GM12878 (cell line): ENCODE measurements at regions not wholly inside any gene's neighbourhood (a gene's known extent, or its start where the extent isn't known, plus 50 kb on each side); places are given as distances from the start of the nearest gene placed in this dataset.

Experiments used
- ATAC-seq: fragments of 200-7000 bp; cut with Tn5 transposase; 3 replicates; pipeline ENCODE4 v1.9.1; 2020; ENCODE audit warnings: mild to moderate bottlenecking, moderate library complexity
- BruUV-seq: library from RNA; stranded (reverse); fragments of 400-500 nt; replicated peaks from 2 replicates; lab custom pipeline; 2021; lab: Mats Ljungman, UMichigan
- CTCF ChIA-PET: fragments of 300-600 bp; sonication (Branson Sonifier 250); formaldehyde crosslinking; extraction: SDS; loops from one replicate; lab custom pipeline; 2021; ENCODE audit warnings: inconsistent platforms; lab: Yijun Ruan, JAX
- POLR2A ChIA-PET: fragments of 350-600 bp; formaldehyde crosslinking; extraction: SDS; loops from one replicate; lab custom pipeline; 2021; ENCODE audit warnings: inconsistent platforms; lab: Charles Lee
- RAD21 ChIA-PET: fragments of 300-600 bp; sonication (Branson Sonifier 250); formaldehyde crosslinking; loops from one replicate; lab custom pipeline; 2023; ENCODE audit warnings: antibody characterized with exemption; ENCODE audit not compliant: unreplicated experiment; lab: Charles Lee
- SMC1A ChIA-PET: fragments of 300-600 bp; sonication (Branson Sonifier 250); formaldehyde crosslinking; loops from one replicate; lab custom pipeline; 2023; ENCODE audit not compliant: unreplicated experiment, uncharacterized antibody; lab: Charles Lee
- DNase-seq: peaks from one replicate; pipeline ENCODE4 v3.0.0-alpha.2; 2011; ENCODE audit warnings: low read depth, low spot score
- FAIRE-seq: peaks from 3 replicates; lab custom pipeline; 2011; peaks lifted over from hg19 to GRCh38; lab: Jason Lieb, UNC
- H2AFZ ChIP-seq: 2 replicates; pipeline ENCODE4 v1.6.0; 2011; ENCODE audit warnings: low read depth, low read length, control low read depth; ENCODE audit not compliant: control insufficient read depth
- H3K27ac ChIP-seq: 2 replicates; pipeline ENCODE4 v1.5.1; 2011; ENCODE audit warnings: control low read depth; ENCODE audit not compliant: control insufficient read depth, insufficient read depth
- H3K27me3 ChIP-seq, 2 experiments: replicated peaks in 1 of 2; 2 replicates each; pipeline versions ENCODE4 v1.6.0 to v1.6.1; 2011; ENCODE audit warnings: low read length in 1 of 2; ENCODE audit not compliant: control insufficient read depth in 2 of 2, insufficient read depth in 2 of 2
- H3K36me3 ChIP-seq, 2 experiments: 2 replicates each; pipeline ENCODE4 v1.5.1; 2011; ENCODE audit warnings: low read length in 1 of 2; ENCODE audit not compliant: control insufficient read depth in 2 of 2, insufficient read depth in 2 of 2
- H3K4me1 ChIP-seq: 2 replicates; pipeline ENCODE4 v1.6.1; 2011; ENCODE audit warnings: mild to moderate bottlenecking, low read length, moderate library complexity, mixed read lengths; ENCODE audit not compliant: control insufficient read depth, insufficient read depth
- H3K4me2 ChIP-seq: 2 replicates; pipeline ENCODE4 v1.6.0; 2011; ENCODE audit warnings: control low read depth; ENCODE audit not compliant: control insufficient read depth, insufficient read depth
- H3K4me3 ChIP-seq: fragments of 200-600 bp; sonication (generic); 2 replicates; pipeline ENCODE4 v1.5.1; 2016
- H3K79me2 ChIP-seq: 2 replicates; pipeline ENCODE4 v1.6.0; 2011; ENCODE audit warnings: low read length; ENCODE audit not compliant: control insufficient read depth, insufficient read depth
- H3K9ac ChIP-seq: 2 replicates; pipeline ENCODE4 v1.8.0; 2011; ENCODE audit warnings: low read length, control low read depth, mixed read lengths; ENCODE audit not compliant: control insufficient read depth, insufficient read depth
- H3K9me3 ChIP-seq: replicated peaks from 3 replicates; pipeline ENCODE4 v1.5.1; 2011; ENCODE audit warnings: mild to moderate bottlenecking, low read length; ENCODE audit not compliant: control insufficient read depth, insufficient read depth
- H4K20me1 ChIP-seq: 2 replicates; pipeline ENCODE4 v1.6.0; 2011; ENCODE audit not compliant: control insufficient read depth, insufficient read depth
- FOXK2 ChIP-seq: fragments of 450-650 bp; IDR thresholded peaks from 2 replicates; pipeline ENCODE4 v1.6.1; 2017; ENCODE audit warnings: mild to moderate bottlenecking, moderate library complexity
- NFIC ChIP-seq: IDR thresholded peaks from 2 replicates; pipeline ENCODE4 v1.6.1; 2012; ENCODE audit warnings: low read depth, mild to moderate bottlenecking, inconsistent platforms, low read length, moderate library complexity
- SMAD1 ChIP-seq: fragments of 450-650 bp; IDR thresholded peaks from 2 replicates; pipeline ENCODE4 v1.6.1; 2018; ENCODE audit warnings: mild to moderate bottlenecking, low read depth; ENCODE audit not compliant: partially characterized antibody
- SMARCA5 ChIP-seq: fragments of 450-650 bp; IDR thresholded peaks from 2 replicates; pipeline ENCODE4 v1.6.1; 2017; ENCODE audit warnings: mild to moderate bottlenecking
- SRF ChIP-seq, 2 experiments: IDR thresholded peaks; 2 replicates each; pipeline ENCODE4 v1.6.1; 2011; ENCODE audit warnings: low read depth in 2 of 2, low read length in 2 of 2, mild to moderate bottlenecking in 1 of 2, moderate library complexity in 1 of 2
- TBL1XR1 ChIP-seq: IDR thresholded peaks from 2 replicates; pipeline ENCODE4 v1.6.1; 2012; ENCODE audit warnings: low read depth, low read length, improper control_type of control experiment
- ZNF217 ChIP-seq: fragments of 450-650 bp; IDR thresholded peaks from 2 replicates; pipeline ENCODE4 v1.6.1; 2017; ENCODE audit warnings: antibody characterized with exemption, mild to moderate bottlenecking
- WGBS: methylation state at CpG from one replicate; pipeline ENCODE4 v1.1.6; 2016; ENCODE audit warnings: low lambda C conversion rate; ENCODE audit not compliant: insufficient replicate concordance, insufficient coverage; ENCODE audit errors: missing lambda C conversion rate; 5-methylcytosine and 5-hydroxymethylcytosine counted together
- in situ Hi-C: fragments of 300-500 bp; cut with MboI; formaldehyde crosslinking; loops from 9 replicates; pipeline ENCODE4 v1.14.3; 2018; ENCODE audit warnings: mixed read lengths
- intact Hi-C: fragments of 100-400 bp; cut with micrococcal nuclease; formaldehyde crosslinking; loops from one replicate; pipeline ENCODE4 v1.14.2; 2022; ENCODE audit not compliant: unreplicated experiment
- TF ChIP-seq, protein P1 (sequence below): IDR thresholded peaks from 2 replicates; pipeline ENCODE4 v1.6.1; 2011; ENCODE audit warnings: low read depth, low read length, improper control_type of control experiment, borderline replicate concordance

DNA sequence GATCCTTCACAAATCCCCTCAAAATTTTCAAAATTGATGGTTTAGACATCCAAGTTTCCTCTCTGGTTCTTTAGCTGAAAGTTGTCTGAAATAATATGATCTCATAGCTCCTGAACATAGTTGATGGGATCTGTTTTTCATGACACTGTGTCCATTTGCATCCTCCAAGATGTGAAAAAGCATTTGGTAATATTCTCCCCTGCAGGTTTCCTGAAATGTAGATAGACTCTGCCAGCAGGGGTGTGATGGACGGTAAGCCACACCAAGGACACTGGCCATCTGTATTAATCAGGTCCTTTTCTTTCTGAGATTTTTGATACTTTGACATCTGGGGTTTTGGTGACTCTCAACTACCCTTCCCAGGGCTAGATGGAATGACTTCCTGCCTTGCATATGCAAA is 79.6 kb upstream of the GRB10 start (continued):
- TF ChIP-seq, protein P1, sequence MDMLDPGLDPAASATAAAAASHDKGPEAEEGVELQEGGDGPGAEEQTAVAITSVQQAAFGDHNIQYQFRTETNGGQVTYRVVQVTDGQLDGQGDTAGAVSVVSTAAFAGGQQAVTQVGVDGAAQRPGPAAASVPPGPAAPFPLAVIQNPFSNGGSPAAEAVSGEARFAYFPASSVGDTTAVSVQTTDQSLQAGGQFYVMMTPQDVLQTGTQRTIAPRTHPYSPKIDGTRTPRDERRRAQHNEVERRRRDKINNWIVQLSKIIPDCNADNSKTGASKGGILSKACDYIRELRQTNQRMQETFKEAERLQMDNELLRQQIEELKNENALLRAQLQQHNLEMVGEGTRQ: no peak
- no peak for TF ChIP-seq FOXK2

DNA sequence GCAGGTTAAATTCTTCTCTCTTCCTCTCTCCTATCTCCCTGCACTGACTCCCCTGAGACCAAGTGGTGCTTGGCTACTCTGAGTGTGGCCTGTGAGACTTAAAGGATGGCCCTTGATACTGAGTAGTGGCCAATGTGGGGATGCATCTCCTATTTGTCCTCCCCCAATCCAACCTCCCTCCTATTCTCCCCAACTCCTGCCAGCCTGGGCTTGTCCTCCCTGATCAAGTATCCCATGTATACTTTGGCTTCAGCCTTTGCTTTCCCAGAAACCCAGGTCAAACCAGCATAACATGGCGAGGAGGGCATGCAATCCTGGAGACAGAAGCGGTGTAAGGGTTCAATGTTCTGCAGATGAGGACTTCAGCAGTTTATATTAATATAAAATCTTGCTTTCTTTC is 77.9 kb upstream of the GRB10 start:
- H2AFZ ChIP-seq: no peak overlapping the region
- ChIA-PET CTCF (no interaction called here), POLR2A (no interaction called here), RAD21 (no interaction called here), SMC1A (interaction anchor here (0.8 kb wide), 1 partner anchor 245 kb away, joined by 3 read pairs; no protein-coding TSS in a partner anchor)
- in situ Hi-C loops (no loop called here), intact Hi-C loops (no loop called here)
- no peak overlapping the region for H3K4me2 ChIP-seq
- TF ChIP-seq ZNF217 (no peak), NFIC (no peak), TBL1XR1 (no peak), SMAD1 (no peak)
- no peak for ATAC-seq
- H3K36me3 ChIP-seq: no peaks in the 10 kb centered on the region
- H3K27me3 ChIP-seq: peaks cover 0 to 2% of the 10 kb centered on the region in 2 experiments; a peak in 1 of 4 replicates
- no peak for FAIRE-seq
- no peaks in the 10 kb centered on the region for H3K4me1 ChIP-seq
- no TSS peak for BruUV-seq
- WGBS: 2% methylated on average over 2 of the region's 2 CpGs
- no peaks in the 10 kb centered on the region for H3K9me3 ChIP-seq
- no peak for DNase-seq
- H3K4me3 ChIP-seq: no peak overlapping the region
- H4K20me1 ChIP-seq: no peaks in the 10 kb centered on the region
- no peak overlapping the region for H3K27ac ChIP-seq
- H3K79me2 ChIP-seq: no peaks in the 10 kb centered on the region
- no peak overlapping the region for H3K9ac ChIP-seq

DNA sequence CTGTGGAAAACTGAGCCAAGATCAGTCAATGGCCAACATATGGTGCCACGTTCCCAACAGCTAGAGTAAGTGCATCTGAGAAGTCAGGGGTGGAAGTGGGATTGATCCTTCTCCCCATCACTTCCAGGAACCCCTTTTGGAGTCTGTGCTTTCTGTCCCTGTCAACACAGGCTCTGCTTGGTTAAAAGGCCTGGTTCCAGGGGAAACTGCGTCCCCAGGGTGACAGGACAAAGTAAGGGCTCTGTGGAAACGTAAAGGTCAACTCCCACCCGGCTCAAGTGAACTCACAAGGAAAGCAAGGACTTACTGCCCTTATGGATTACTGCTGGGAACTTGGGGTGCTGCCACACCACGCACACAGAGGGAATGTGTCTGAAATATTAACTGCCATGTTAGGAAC is 77.5 kb upstream of the GRB10 start:
- POLR2A ChIA-PET: no interaction called here
- WGBS: 4% methylated on average over 5 of the region's 5 CpGs
- H3K27ac ChIP-seq: no peak overlapping the region
- intact Hi-C loops (no loop called here), in situ Hi-C loops (no loop called here)
- no peak overlapping the region for H3K4me3 ChIP-seq
- FAIRE-seq (no peak), DNase-seq (no peak), ATAC-seq (no peak)
- no peaks in the 10 kb centered on the region for H4K20me1 ChIP-seq
- SMC1A ChIA-PET: no interaction called here
- H3K4me2 ChIP-seq: no peak overlapping the region
- H3K36me3 ChIP-seq: no peaks in the 10 kb centered on the region
- RAD21 ChIA-PET: no interaction called here
- H3K79me2 ChIP-seq: no peaks in the 10 kb centered on the region
- CTCF ChIA-PET: no interaction called here
- no peaks in the 10 kb centered on the region for H3K9me3 ChIP-seq
- no peak overlapping the region for H3K9ac ChIP-seq
- no TSS peak for BruUV-seq
- peaks cover 0 to 2% of the 10 kb centered on the region in 2 experiments; a peak in 1 of 4 replicates for H3K27me3 ChIP-seq
- H2AFZ ChIP-seq: no peak overlapping the region
- H3K4me1 ChIP-seq: no peaks in the 10 kb centered on the region
- TF ChIP-seq SRF (IDR thresholded peaks at IDR 0.05; ENCODE audit: low read depth in 2 of 2, low read length in 2 of 2) (no peak), SMARCA5 (no peak)
